Muscle of back (tissue), 3 donors: ENCODE measurements at regions not wholly inside any gene's neighbourhood (a gene's known extent, or its start where the extent isn't known, plus 50 kb on each side); places are given as distances from the start of the nearest gene placed in this dataset.
"Not testable (repeated sequence)": the region's sequence is repeated elsewhere in the genome, so short reads cannot be mapped to it uniquely, and the experiment has no call there.

Experiments used
- DNase-seq, 3 donors: peaks; one replicate each; pipeline versions ENCODE4 v3.0.0 to v3.0.0-alpha.2; 2013

- peak; percentile 16 to 51 (median 18) for DNase-seq
Observed at GRCh38 chr4:56575820-56576429, 70.3 kb downstream of the ARL9 start.

GRCh38 chr4:56592417-56592816 lies 86.8 kb downstream of the ARL9 start:
- not testable (repeated sequence) for DNase-seq
